ENCODE measurements at regions not wholly inside any gene's neighbourhood (a gene's known extent, or its start where the extent isn't known, plus 50 kb on each side); places are given as distances from the start of the nearest gene placed in this dataset.

GRCh38 chr2:146950911-146951310 lies 893.9 kb upstream of the ACVR2A start:
- Histone ChIP-seq H3K4me3 (ENCODE audit: low read length) (no peak overlapping the region), H3K9me3 (ENCODE audit: low read depth, low read length) (no peaks in the 10 kb centered on the region), H3K27me3 (ENCODE audit: insufficient read depth, low read length) (no peaks in the 10 kb centered on the region), H3K4me1 (ENCODE audit: insufficient read depth, low read length) (no peaks in the 10 kb centered on the region)

GRCh38 chr2:146950361-146950760 lies 894.5 kb upstream of the ACVR2A start:
- no peaks in the 10 kb centered on the region for H3K27me3 ChIP-seq (ENCODE audit: insufficient read depth, low read length)
- no peaks in the 10 kb centered on the region for H3K9me3 ChIP-seq (ENCODE audit: low read depth, low read length)
- no peaks in the 10 kb centered on the region for H3K4me1 ChIP-seq (ENCODE audit: insufficient read depth, low read length)
- H3K4me3 ChIP-seq (ENCODE audit: low read length): no peak overlapping the region

DNA sequence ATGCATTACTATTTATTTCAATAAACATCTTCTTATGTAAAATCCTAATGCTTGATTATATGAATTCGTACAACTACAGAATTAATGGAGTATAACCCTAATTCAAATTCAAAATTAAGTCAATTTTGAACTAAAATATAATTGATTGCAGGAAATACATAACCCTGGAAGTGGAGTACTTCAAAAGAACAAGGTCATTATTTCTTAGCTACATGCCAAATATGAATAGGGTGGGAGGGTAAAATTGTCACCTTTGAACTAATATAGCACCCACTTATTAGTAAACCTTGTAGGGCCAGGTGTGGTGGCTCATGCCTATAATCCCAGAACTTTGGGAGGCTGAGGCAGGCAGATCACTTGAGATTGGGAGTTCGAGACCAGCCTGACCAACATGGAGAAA lies 895.4 kb upstream of the ACVR2A start:
- no peaks in the 10 kb centered on the region for H3K4me1 ChIP-seq (ENCODE audit: insufficient read depth, low read length)
- no peaks in the 10 kb centered on the region for H3K9me3 ChIP-seq (ENCODE audit: low read depth, low read length)
- H3K4me3 ChIP-seq (ENCODE audit: low read length): no peak overlapping the region
- no peaks in the 10 kb centered on the region for H3K27me3 ChIP-seq (ENCODE audit: insufficient read depth, low read length)

DNA sequence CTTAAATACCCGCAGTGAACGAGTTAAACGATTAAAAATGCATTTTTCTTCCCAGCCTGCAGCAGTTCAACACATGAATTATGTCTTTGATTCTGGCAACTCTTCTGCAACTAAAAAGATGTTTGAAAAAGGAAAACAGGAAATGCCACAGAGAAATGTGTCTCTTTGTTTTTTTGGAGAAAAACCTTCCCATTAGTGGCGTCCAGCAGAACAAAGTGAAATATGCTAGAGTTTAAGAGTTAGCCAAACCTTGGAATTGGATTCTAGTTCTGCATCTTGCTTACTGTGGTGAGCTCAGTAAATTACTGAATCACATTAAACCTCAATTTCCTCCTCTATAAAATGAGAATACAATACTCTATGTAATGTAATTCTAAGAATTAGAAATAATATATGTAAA lies 900.2 kb upstream of the ACVR2A start:
- H3K9me3 ChIP-seq (ENCODE audit: low read depth, low read length): no peaks in the 10 kb centered on the region
- H3K4me3 ChIP-seq (ENCODE audit: low read length): no peak overlapping the region
- H3K4me1 ChIP-seq (ENCODE audit: insufficient read depth, low read length): no peaks in the 10 kb centered on the region
- H3K27me3 ChIP-seq (ENCODE audit: insufficient read depth, low read length): no peaks in the 10 kb centered on the region

DNA sequence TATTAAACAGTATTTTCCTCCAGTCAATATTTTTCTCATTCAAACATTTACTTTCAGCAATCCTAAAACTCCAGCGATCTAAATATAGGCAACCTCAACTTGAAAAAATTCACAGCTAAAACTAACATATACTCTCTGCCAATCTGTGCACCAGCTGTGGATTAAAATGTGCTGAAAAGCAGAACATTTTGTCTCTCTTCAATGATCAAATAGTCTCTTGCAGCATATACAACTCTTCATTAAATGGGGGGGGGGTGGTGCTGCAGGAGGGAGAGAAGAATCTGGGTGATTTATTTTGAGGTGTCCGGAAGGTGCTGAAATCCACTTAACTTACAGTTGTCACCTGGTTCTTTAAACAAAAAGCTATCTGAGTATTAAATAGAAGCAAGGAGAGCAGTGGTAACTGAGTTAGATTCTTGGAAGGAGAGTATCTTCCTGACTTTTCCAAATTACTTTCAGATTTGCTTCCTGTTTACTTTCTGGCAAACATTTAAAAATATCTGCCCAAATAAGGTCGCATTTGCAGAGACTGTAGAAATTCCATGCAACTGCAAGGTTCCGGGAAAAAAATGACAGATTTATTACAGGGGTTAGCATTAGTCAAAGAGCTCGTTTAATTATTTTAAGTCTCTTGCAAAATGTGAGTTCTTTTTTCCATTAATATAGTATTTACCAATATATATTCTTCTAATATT lies 904.7 kb upstream of the ACVR2A start:
- H3K27me3 ChIP-seq (ENCODE audit: insufficient read depth, low read length): no peaks in the 10 kb centered on the region
- no peaks in the 10 kb centered on the region for H3K9me3 ChIP-seq (ENCODE audit: low read depth, low read length)
- H3K4me1 ChIP-seq (ENCODE audit: insufficient read depth, low read length): no peaks in the 10 kb centered on the region

GRCh38 chr2:146934921-146935320 lies 909.9 kb upstream of the ACVR2A start:
- Histone ChIP-seq H3K9me3 (ENCODE audit: low read depth, low read length) (no peaks in the 10 kb centered on the region), H3K4me1 (ENCODE audit: insufficient read depth, low read length) (no peaks in the 10 kb centered on the region), H3K27me3 (ENCODE audit: insufficient read depth, low read length) (no peaks in the 10 kb centered on the region), H3K4me3 (ENCODE audit: low read length) (no peak overlapping the region)

More for the DNA sequence above, 904.7 kb upstream of the ACVR2A start:
- H3K4me3 ChIP-seq (ENCODE audit: low read length): no peak overlapping the region

DNA sequence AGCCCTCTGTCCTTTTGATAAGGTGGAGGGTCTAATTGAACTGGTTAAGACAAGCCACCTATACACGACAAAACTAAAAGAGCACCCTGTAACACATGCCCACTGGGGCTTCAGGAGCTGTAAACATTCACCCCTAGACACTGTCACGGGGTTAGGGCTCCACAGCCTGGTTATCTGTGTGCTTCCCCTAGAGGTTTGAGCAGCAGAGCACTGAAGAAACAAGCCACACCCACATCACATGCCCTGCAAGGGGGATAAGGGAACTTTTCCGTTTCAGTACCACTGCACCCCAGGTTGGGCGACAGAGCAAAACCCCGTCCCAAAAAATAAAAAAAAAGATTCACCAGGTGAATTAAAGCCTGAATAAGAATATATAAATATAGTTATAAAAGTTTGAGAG lies 913.7 kb upstream of the ACVR2A start:
- Histone ChIP-seq H3K4me1 (ENCODE audit: insufficient read depth, low read length) (no peaks in the 10 kb centered on the region), H3K27me3 (ENCODE audit: insufficient read depth, low read length) (no peaks in the 10 kb centered on the region), H3K9me3 (ENCODE audit: low read depth, low read length) (no peaks in the 10 kb centered on the region), H3K4me3 (ENCODE audit: low read length) (no peak overlapping the region)

DNA sequence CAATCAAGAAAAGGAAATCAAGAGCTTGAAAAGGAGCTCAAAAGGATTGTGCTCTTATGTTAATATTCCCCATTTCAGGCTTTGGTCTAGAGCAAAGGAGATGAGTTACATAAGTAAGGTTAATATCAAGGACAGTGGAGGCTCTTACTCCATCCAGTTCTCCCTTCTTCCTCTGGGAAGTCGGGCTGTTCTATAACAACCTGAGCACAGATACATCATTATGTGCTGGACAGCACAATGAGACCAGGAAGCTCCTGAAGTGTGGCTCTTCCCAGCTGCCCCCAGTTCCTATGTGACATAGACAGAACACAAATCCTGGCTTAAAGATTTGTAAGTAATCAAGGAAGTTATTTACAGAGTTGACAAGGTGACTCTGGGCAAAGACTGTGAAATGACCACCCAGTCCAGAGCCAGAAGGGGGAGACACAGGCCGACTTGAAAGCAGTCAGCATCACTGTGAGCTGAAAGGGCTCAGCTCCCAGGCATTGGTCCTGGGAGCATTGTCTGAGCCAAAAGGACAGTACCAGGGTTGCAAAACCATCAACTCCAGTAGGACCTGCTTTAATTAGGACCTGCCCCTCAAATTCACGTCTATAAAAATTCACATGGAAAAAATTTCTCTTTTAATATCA lies 917.6 kb upstream of the ACVR2A start:
- H3K4me3 ChIP-seq (ENCODE audit: low read length): no peak overlapping the region
- H3K27me3 ChIP-seq (ENCODE audit: insufficient read depth, low read length): no peaks in the 10 kb centered on the region
- H3K4me1 ChIP-seq (ENCODE audit: insufficient read depth, low read length): no peaks in the 10 kb centered on the region
- H3K9me3 ChIP-seq (ENCODE audit: low read depth, low read length): no peaks in the 10 kb centered on the region

GRCh38 chr2:146918280-146918679 lies 926.5 kb upstream of the ACVR2A start:
- no peak overlapping the region for H3K4me3 ChIP-seq (ENCODE audit: low read length)
- H3K4me1 ChIP-seq (ENCODE audit: insufficient read depth, low read length): no peaks in the 10 kb centered on the region
- H3K9me3 ChIP-seq (ENCODE audit: low read depth, low read length): no peaks in the 10 kb centered on the region
- no peaks in the 10 kb centered on the region for H3K27me3 ChIP-seq (ENCODE audit: insufficient read depth, low read length)

DNA sequence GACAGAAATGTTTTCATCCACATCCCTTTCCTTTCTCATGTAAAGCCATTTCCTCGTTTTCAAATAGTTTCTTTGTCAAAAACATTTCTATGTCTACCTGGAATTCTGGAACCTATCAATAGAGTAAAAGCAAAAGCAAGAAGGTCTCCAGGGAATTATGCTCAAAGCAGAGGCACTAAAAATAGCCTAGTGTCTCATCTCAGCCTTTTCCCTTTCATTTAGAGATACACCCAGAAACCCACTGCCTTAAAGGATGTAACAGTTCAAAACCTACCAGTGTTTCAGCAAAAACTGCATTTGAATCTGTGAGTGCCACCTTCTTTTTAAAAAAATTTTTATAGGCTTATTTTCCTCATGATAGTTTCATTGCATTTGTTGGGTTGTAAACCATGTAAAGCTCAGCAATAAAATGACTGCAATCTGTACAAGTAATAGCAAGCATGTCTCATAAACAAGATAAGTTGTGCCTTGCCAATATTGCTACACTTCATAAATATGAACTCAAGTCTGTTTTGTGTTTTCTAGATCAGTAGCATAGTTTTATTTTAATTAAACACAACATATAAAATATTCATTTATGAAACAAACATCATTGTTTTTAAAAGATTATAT lies 927.3 kb upstream of the ACVR2A start:
- no peaks in the 10 kb centered on the region for H3K27me3 ChIP-seq (ENCODE audit: insufficient read depth, low read length)
- H3K4me3 ChIP-seq (ENCODE audit: low read length): no peak overlapping the region
- no peaks in the 10 kb centered on the region for H3K9me3 ChIP-seq (ENCODE audit: low read depth, low read length)
- no peaks in the 10 kb centered on the region for H3K4me1 ChIP-seq (ENCODE audit: insufficient read depth, low read length)

GRCh38 chr2:146916914-146917313 lies 927.9 kb upstream of the ACVR2A start:
- Histone ChIP-seq H3K9me3 (ENCODE audit: low read depth, low read length) (no peaks in the 10 kb centered on the region), H3K4me1 (ENCODE audit: insufficient read depth, low read length) (no peaks in the 10 kb centered on the region), H3K27me3 (ENCODE audit: insufficient read depth, low read length) (no peaks in the 10 kb centered on the region), H3K4me3 (ENCODE audit: low read length) (no peak overlapping the region)

- no peak overlapping the region for H3K4me3 ChIP-seq (ENCODE audit: low read length)
- no peaks in the 10 kb centered on the region for H3K9me3 ChIP-seq (ENCODE audit: low read depth, low read length)
- H3K4me1 ChIP-seq (ENCODE audit: insufficient read depth, low read length): no peaks in the 10 kb centered on the region
- no peaks in the 10 kb centered on the region for H3K27me3 ChIP-seq (ENCODE audit: insufficient read depth, low read length)
Observed at GRCh38 chr2:146913476-146913875, 931.4 kb upstream of the ACVR2A start.

DNA sequence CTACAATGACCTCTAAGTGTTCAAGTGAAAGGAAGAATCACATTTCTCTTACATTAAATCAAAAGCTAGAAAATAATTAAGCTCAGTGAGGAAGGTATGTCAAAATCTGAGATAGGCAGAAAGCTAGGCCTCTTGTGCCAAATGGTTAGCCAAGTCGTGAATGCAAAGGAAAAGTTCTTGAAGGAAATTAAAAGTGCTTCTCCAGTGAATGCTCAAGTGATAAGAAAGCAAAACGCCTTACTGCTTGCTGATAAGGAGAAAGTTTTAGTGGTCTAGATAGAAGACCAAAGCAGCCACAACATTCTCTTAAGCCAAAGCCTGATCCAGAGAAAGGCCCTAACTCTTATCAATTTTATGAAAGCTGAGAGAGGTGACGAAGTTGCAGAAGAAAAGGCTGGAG lies 932.3 kb upstream of the ACVR2A start:
- no peaks in the 10 kb centered on the region for H3K27me3 ChIP-seq (ENCODE audit: insufficient read depth, low read length)
- H3K9me3 ChIP-seq (ENCODE audit: low read depth, low read length): no peaks in the 10 kb centered on the region
- no peaks in the 10 kb centered on the region for H3K4me1 ChIP-seq (ENCODE audit: insufficient read depth, low read length)

DNA sequence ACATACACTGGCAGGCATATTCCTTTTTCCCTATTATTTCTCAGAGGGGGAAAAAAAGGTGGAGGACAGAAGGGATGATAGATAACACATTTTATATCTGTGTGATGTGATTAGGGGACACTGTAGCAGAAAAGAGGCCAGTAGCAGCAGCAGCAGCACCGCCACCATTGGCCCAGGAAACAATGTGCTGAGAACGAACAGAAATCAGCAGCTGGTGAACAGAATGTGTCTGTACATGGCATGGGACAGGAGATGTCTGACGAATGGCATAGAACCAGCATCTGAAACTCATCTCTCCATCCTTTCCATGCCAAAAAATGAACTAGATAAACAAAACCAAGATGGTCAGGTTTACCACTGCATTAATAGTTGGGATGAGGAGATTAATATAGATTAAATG lies 936.1 kb upstream of the ACVR2A start:
- Histone ChIP-seq H3K9me3 (ENCODE audit: low read depth, low read length) (no peaks in the 10 kb centered on the region), H3K27me3 (ENCODE audit: insufficient read depth, low read length) (no peaks in the 10 kb centered on the region), H3K4me3 (ENCODE audit: low read length) (no peak overlapping the region), H3K4me1 (ENCODE audit: insufficient read depth, low read length) (no peaks in the 10 kb centered on the region)

More for the DNA sequence above, 932.3 kb upstream of the ACVR2A start:
- H3K4me3 ChIP-seq (ENCODE audit: low read length): no peak overlapping the region

GRCh38 chr2:146898083-146898482 lies 946.7 kb upstream of the ACVR2A start:
- Histone ChIP-seq H3K4me1 (ENCODE audit: insufficient read depth, low read length) (no peaks in the 10 kb centered on the region), H3K4me3 (ENCODE audit: low read length) (no peak overlapping the region), H3K27me3 (ENCODE audit: insufficient read depth, low read length) (no peaks in the 10 kb centered on the region)

DNA sequence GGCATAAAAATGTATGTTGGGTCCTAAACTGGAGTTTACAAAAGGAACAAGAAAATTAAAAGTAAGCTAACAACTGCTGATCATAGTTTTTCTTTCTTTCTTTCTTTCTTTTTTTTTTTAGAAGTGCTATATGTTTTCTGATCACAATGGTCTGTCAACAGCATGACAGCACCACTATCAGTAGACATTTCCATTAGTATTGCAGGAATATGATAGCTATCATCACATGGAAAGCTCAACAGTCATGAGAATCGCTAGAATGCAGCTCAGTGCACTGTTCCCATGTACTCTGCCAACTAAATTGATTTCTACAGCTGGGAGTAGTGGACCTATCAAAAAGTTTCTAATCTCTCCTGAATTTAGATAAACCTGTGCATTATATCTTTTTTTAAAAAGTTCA lies 950.3 kb upstream of the ACVR2A start:
- Histone ChIP-seq H3K27me3 (ENCODE audit: insufficient read depth, low read length) (no peaks in the 10 kb centered on the region), H3K4me3 (ENCODE audit: low read length) (no peak overlapping the region), H3K4me1 (ENCODE audit: insufficient read depth, low read length) (no peaks in the 10 kb centered on the region), H3K9me3 (ENCODE audit: low read depth, low read length) (no peaks in the 10 kb centered on the region)

More at GRCh38 chr2:146898083-146898482, 946.7 kb upstream of the ACVR2A start:
- no peaks in the 10 kb centered on the region for H3K9me3 ChIP-seq (ENCODE audit: low read depth, low read length)

All from mononuclear cell (primary cell).